ENCODE measurements at regions not wholly inside any gene's neighbourhood (a gene's known extent, or its start where the extent isn't known, plus 50 kb on each side); places are given as distances from the start of the nearest gene placed in this dataset.

DNA sequence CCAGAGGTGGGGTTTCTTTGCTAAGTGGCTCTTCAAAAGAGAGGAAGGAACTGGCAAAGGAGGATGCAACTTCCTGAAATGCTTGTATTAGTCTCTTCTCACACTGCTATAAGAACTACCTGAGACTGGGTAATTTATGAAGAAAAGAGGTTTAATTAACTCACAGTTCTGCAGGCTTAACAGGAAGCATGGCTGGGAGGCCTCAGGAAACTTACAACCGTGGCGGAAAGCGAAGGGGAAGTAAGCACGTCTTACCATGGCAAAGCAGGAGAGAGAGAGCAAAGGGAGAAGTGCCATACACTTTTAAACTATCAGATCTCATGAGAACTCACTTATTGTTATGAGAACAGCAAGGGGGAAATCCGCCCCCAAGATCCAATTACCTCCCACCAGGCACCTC, 505.7 kb downstream of the ZNF674 start:
- no peaks in the 10 kb centered on the region for H3K79me2 ChIP-seq (ENCODE audit: control insufficient read depth, insufficient read depth, low read length)
- no peak overlapping the region for H3K4me2 ChIP-seq (ENCODE audit: insufficient read depth, low read length)
- dilution Hi-C loops (cut with MboI; ENCODE audit: extremely low pct_ligation_motif_present, low sequenced_read_pairs) (no loop called here), intact Hi-C loops (cut with micrococcal nuclease) (no loop called here)
- no peak for DNase-seq (ENCODE audit: low read depth, low spot score)
- H3K9me1 ChIP-seq (replicated peaks; ENCODE audit: control insufficient read depth, extremely low read depth, insufficient read depth, low read length) = no peaks in the 10 kb centered on the region
- no peak for TF ChIP-seq MYC (IDR thresholded peaks at IDR 0.05; ENCODE audit: low read depth, low read length)
- TF ChIP-seq EZH2 (IDR thresholded peaks at IDR 0.05; ENCODE audit: borderline replicate concordance, low read depth, low read length, severe bottlenecking) = no peak
- no peak for TF ChIP-seq POLR2AphosphoS5 (IDR thresholded peaks at IDR 0.05; ENCODE audit: insufficient read depth, low read depth, low read length)
- TF ChIP-seq FOS (IDR thresholded peaks at IDR 0.05; ENCODE audit: borderline replicate concordance, insufficient read depth, low read length) = no peak
- TF ChIP-seq, protein P1, sequence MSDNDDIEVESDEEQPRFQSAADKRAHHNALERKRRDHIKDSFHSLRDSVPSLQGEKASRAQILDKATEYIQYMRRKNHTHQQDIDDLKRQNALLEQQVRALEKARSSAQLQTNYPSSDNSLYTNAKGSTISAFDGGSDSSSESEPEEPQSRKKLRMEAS (IDR thresholded peaks at IDR 0.05; ENCODE audit: insufficient read depth, insufficient read length) = no peak
- no peak for TF ChIP-seq JUN (IDR thresholded peaks at IDR 0.05; ENCODE audit: borderline replicate concordance, insufficient read depth, insufficient read length, low read depth)
- no peak for TF ChIP-seq GATA2 (IDR thresholded peaks at IDR 0.05; ENCODE audit: insufficient read depth, insufficient read length, low read depth, low read length)
- TF ChIP-seq, protein P2, sequence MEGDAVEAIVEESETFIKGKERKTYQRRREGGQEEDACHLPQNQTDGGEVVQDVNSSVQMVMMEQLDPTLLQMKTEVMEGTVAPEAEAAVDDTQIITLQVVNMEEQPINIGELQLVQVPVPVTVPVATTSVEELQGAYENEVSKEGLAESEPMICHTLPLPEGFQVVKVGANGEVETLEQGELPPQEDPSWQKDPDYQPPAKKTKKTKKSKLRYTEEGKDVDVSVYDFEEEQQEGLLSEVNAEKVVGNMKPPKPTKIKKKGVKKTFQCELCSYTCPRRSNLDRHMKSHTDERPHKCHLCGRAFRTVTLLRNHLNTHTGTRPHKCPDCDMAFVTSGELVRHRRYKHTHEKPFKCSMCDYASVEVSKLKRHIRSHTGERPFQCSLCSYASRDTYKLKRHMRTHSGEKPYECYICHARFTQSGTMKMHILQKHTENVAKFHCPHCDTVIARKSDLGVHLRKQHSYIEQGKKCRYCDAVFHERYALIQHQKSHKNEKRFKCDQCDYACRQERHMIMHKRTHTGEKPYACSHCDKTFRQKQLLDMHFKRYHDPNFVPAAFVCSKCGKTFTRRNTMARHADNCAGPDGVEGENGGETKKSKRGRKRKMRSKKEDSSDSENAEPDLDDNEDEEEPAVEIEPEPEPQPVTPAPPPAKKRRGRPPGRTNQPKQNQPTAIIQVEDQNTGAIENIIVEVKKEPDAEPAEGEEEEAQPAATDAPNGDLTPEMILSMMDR (IDR thresholded peaks at IDR 0.05; ENCODE audit: extremely low read depth in 1 of 2, insufficient read depth in 1 of 2, low read depth in 1 of 2, low read length in 2 of 2) = no peak
- no peak for FAIRE-seq
- ChIA-PET POLR2A (no interaction called here), CTCF (no interaction called here)
- H3K9ac ChIP-seq (replicated peaks; ENCODE audit: extremely low read depth, insufficient read depth, low read length) = no peak overlapping the region
- no TSS peak for BruUV-seq (replicated peaks)
- H3K9me3 ChIP-seq (replicated peaks; ENCODE audit: control insufficient read depth, insufficient read depth, low read length) = no peaks in the 10 kb centered on the region
- H3K27ac ChIP-seq (ENCODE audit: insufficient read depth, low read depth, low read length) = no peak overlapping the region
- no peaks in the 10 kb centered on the region for H3K4me1 ChIP-seq (ENCODE audit: control insufficient read depth, extremely low read depth, insufficient read depth, low read length)
- H4K20me1 ChIP-seq (replicated peaks; ENCODE audit: control insufficient read depth, extremely low read depth, insufficient read depth, low read length) = no peaks in the 10 kb centered on the region
- H3K36me3 ChIP-seq (ENCODE audit: control insufficient read depth in 2 of 2, extremely low read depth in 1 of 2, insufficient read depth in 2 of 2, low read length in 2 of 2) = no peaks in the 10 kb centered on the region
- H3K4me3 ChIP-seq (replicated peaks in 1 of 3; ENCODE audit: insufficient read depth in 1 of 3, low read depth in 1 of 3, low read length in 3 of 3) = no peak overlapping the region
- H3K27me3 ChIP-seq (ENCODE audit: control insufficient read depth in 2 of 2, insufficient read depth in 2 of 2, low read length in 2 of 2) = no peaks in the 10 kb centered on the region
- no peak overlapping the region for H2AFZ ChIP-seq (ENCODE audit: low read depth, low read length)
